Stimulated activated CD4-positive, alpha-beta T cell treated with anti-CD3 and anti-CD28 coated beads, Interleukin-15, amount 100 ng/mL, for 24 hours (primary cell): ENCODE measurements at regions not wholly inside any gene's neighbourhood (a gene's known extent, or its start where the extent isn't known, plus 50 kb on each side); places are given as distances from the start of the nearest gene placed in this dataset.
A peak's percentile ranks its signal among the peaks of the same experiment; 100 is the strongest.
"Not testable (repeated sequence)": the region's sequence is repeated elsewhere in the genome, so short reads cannot be mapped to it uniquely, and the experiment has no call there.

Source experiments
- DNase-seq: peaks from one replicate; pipeline ENCODE4 v3.0.0-alpha.2; 2020

GRCh38 chr1:147103416-147104155 is 68.7 kb downstream of the PRKAB2 start:
- DNase-seq: not testable (repeated sequence)

GRCh38 chr1:147099192-147099591 is 73.1 kb downstream of the PRKAB2 start:
- no peak for DNase-seq

- DNase-seq: peak; percentile 33
Observed at GRCh38 chr1:147098338-147098973, 73.8 kb downstream of the PRKAB2 start.

DNA sequence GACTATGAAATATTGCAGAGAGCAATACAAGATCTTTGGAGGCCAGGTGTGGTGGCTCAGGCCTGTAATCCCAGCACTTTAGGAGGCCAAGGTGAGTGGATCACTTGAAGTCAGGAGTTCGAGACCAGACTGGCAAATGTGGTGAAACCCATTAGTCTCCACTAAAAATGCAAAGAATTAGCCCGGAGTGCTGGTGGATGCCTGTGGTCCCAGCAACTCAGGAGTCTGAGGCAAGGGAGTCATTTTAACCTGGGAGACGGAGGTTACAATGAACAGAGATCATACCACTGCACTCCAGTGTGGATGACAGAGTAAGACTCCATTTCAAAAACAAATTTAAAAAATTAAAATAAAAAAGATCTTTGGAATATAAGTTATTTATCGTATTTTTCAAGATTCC is 76.6 kb downstream of the PRKAB2 start:
- DNase-seq: no peak

DNA sequence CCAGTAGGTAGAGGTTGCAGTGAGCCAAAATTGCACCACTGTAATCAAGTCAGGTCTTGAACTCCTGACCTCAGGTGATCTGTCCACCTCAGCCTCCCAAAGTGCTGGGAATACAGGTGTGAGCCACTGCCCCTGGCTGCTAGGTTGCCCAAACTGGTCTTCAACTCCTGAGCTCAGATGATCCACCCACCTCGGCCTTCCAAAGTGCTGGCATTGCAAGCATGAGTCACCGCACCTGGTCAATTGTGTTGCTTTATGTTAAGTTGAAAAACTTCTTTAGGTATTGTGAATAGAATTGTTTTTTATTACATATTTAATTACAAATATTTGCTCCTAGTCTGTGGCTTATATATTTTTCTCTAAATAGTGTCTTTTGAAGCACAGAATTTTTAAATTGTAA is 80.5 kb downstream of the PRKAB2 start:
- DNase-seq: no peak

- no peak for DNase-seq
Observed at GRCh38 chr1:147089457-147089856, 82.8 kb downstream of the PRKAB2 start.

- no peak for DNase-seq
Observed at GRCh38 chr1:147086129-147086528, 86.1 kb downstream of the PRKAB2 start.

DNA sequence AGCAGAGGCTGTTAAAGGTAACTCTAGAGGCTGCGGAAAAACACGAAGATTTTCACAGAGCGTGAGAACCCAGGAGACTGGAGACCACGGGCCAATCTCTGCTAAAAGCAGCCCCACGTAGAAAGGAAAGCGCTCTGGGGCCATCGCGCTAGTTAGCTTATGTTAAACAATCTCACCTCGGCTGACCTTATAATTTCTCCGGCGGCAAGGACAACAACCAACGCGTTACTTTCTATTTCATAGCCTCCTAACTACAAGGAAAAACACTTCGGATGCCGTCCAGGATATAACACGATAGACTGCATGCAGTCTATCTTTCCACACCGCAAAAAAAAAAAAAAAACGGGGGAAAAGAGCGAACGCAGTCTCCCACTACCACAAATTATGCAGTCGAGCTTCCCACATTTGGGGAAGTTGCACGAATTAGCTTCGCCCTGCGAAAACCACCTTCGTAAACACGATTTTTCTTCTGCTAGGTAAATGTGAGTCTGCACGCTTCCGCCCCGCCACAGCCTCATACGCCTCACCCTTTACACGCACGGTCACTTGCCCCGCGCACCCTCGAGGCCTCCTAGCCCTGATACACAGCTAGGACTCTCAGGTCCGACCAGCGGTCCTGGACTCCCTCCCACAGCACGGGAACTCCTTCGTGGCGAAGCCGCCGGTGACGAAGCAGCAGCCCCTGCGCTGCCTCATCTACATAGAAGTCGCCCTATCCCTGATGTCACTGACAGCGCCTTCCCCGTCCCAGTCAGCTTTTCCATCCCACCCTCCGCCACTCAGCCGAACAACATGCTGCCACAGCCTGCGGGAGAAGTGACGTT is 87.8 kb downstream of the PRKAB2 start:
- DNase-seq: peak; percentile 92

- DNase-seq: no peak
Observed at GRCh38 chr1:147083919-147084272, 88.4 kb downstream of the PRKAB2 start.

- DNase-seq: no peak
Observed at GRCh38 chr1:147080671-147081394, 91.4 kb downstream of the PRKAB2 start.

DNA sequence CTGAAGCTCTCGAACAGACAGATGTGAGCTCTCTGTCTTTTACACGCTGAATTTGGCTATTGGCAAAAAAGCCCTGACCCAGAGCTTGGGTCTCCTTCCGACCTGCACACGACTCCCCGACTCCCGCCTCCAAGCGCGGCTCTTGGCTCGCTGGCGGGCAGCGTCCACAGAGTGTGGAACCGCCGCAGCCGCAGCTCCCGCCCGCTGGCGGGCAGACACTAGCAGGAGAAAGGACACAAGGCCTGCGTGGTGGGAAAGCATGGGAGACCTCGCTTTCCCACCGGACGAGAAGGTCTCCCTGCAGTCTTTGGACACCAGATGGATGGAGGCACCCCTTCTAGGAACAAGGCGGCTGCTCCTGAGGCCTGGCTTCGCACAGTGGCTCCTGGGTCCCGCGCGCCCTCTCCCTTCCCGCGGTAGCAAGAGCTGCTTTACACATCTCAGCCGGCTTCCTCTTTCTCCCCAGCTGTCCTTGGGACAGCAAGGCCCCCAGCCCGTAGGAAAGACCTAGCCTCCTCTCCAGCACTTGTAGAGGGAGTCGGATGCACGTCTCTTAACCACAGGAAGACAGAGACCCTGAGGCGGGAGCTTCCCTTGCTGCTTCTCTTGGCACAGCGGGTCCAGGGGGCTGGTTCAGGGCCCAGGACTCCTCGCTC is 92.1 kb downstream of the PRKAB2 start:
- DNase-seq: peak; percentile 30

- DNase-seq: peak; percentile 19
Observed at GRCh38 chr1:147079400-147080005, 92.8 kb downstream of the PRKAB2 start.

GRCh38 chr1:147078606-147079399 is 93.5 kb downstream of the PRKAB2 start:
- peak; percentile 15 for DNase-seq

DNA sequence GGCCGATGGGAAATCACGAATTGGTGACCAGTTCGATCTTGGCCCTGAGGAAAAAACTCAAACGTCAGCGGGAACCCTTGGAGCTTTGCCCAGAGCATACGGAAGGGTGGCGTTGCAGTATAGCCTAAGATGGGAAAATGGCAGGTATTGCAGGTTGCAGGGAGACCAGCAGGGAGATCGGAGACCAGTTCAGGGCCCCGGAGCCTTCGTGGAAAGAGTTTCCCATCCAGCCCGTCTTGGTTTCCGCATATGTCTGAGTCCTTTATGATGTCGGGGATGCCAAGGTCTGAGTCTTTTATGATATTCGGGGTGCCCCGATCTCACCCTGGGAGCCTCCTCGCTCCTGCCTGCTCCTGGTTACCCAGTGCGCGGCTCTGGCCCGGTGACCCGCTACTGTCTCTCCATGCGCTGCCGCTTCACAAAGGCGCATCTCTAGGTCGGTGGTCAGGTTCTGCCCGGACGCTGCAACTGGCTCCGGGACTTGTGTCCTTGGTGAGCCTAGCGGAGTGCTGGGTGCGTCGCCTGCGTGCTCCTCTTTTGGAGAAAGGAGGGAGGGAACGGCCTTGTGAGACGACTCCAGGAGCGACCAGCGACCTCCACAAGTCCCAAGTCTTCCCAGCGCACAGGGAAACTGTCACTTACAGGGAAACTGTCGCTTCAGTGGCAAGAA is 94.2 kb downstream of the PRKAB2 start:
- DNase-seq: peak; percentile 14

- no peak for DNase-seq
Observed at GRCh38 chr1:147077523-147077922, 94.7 kb downstream of the PRKAB2 start.

DNA sequence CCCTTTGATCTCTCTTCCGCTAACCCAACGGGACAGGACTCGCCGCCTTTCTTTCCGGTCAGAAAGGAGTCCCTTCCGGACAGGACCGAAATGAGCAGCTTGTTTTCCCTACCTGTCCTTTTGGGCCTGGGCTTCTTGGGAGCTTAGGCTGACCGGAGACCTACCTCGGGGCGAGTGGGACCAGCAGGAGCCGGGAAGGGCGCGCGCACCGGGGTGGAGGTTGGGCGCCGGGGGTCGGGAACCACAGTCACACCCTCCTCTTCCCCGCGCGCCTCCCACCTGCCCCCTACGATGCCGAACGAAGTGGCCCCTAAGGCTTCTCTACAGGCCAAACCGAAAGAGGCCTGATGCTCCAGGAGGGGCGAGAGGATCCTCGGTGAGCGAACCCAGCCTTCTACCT is 95.2 kb downstream of the PRKAB2 start:
- no peak for DNase-seq

- DNase-seq: no peak
Observed at GRCh38 chr1:147076442-147076841, 95.8 kb downstream of the PRKAB2 start.

DNA sequence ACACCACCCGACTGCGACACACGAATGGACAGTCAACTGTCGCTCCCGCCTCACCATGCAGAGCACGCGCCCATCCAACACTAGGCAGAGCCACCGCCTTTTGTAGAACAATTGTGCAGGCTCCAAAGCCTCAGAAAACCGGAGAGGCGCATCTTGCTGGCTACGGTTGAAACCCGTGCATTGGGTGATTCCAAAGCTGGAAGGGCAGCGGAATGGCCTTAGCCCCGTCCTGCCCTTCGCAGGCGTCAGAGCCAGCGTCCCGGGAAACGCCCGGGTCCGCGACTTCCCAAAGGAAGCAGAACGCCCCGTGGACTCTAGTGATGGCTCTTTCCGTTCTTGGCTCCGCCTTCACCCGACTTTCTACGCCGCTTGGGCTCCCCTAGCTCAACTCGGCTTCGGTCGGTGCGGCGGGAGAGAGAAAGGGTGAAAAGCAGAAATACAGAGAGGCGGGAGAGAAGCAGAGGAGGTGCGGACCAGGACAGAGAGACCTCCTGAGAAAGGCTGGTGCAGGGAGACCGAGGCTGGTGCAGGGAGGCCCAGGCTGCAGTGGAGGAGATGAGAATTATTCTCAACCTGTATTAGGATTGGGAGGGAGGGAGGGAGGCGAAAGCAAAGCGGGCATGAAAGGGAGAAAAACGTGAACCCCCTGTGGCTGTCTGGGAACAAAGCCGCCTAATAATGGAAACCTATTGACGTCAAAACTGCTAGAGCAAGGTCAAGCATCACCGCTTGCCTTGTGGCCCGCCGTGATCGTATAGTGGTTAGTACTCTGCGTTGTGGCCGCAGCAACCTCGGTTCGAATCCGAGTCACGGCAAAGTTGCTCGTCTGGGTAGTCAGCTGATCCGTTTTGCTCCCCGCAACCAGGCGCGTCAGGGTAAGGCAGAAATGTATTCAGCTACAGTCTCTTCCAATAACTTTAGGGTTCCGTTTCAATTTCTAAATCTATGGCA is 99.5 kb downstream of the PRKAB2 start:
- peak; percentile 52 for DNase-seq

DNA sequence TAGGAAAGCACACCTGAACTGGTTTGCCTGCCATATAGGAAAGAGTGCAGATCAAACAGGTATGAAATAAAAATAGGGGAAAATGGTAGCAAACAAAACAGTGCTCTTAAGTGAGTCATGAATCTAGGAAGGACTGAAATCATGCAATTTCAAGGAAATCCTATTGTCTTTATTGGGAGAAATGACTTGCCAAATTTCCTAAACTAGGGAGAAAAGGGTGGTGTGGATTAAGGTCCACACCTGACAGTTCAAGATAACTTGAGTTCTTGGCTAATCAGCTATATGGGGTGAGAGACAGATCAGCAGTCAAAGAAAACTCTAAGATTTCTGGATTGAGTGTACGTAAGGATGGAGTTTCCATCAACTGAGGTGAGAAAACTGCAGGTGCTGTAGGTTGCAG is 101.1 kb downstream of the PRKAB2 start:
- DNase-seq: no peak

GRCh38 chr1:147062956-147063355 is 109.3 kb downstream of the PRKAB2 start:
- DNase-seq: no peak
